H54 (cell line): ENCODE measurements at regions not wholly inside any gene's neighbourhood (a gene's known extent, or its start where the extent isn't known, plus 50 kb on each side); places are given as distances from the start of the nearest gene placed in this dataset.

Source experiments
- DNase-seq: peaks from one replicate; pipeline ENCODE4 v3.0.0; 2011; ENCODE audit warnings: low spot score, mixed read lengths; ENCODE audit not compliant: insufficient read length
- FAIRE-seq: peaks from 3 replicates; lab custom pipeline; 2011; peaks lifted over from hg19 to GRCh38; lab: Jason Lieb, UNC
- POLR2A ChIP-seq: IDR thresholded peaks from 2 replicates; pipeline ENCODE4 v1.6.1; 2011; ENCODE audit warnings: low read depth, mild to moderate bottlenecking, low read length

DNA sequence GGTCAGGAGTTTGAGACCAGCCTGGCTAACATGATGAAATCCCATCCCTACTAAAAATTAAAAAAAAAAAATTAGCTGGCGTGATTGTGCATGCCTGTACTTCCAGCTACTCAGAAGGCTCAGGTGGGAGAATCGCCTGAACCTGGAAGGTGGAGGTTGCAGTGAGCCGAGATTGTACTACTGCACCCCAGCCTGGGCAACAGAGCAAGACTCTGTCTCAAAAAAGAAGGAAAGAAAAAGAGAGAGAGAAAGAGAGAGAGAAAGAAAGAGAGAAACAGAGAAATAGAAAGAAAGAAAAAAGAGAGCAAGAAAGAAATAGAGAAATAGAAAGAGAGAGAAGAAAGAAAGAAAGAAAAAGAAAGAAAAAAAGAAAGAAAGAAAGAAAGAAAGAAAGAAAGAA lies 292.8 kb upstream of the KLF6 start:
- no peak for TF ChIP-seq POLR2A
- DNase-seq (no peak), FAIRE-seq (no peak)

DNA sequence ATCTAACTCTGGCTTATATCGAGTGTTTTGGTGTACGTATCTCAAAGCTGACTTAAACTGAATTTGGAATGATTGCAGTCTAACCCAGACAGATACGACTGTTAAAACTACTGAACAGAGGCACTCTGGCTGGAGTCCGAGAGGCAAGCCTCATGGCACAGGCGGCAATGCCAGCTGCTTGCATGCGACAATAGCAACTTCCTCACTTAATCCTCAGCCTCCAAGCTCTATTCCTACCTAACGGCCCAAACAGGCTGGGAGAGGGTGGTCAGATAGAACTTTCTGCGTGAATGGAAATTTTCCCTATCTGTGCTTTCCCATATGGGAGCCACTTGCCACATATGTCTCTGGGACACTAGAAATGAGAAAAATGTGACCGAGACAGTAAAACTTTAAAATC lies 292.0 kb upstream of the KLF6 start:
- no peak for FAIRE-seq
- no peak for DNase-seq
- TF ChIP-seq POLR2A, result no peak

DNA sequence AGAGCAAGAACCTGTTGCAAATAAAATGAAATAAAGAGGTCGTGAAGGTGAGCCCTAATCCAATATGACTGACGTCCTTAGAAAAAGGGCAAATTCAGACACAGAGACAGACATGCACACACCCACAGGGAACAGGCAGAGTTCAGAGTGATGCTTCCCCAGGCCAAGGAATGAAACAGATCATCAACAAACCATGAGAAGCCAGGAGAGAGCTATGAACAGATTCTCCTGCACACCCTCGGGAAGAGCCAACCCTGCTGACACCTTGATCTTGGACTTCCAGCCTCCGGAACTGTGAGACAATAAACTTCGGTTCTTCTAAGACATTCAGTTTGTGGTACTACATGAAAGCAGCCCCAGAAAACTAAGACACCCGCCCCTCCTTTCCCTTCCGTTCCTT lies 290.4 kb upstream of the KLF6 start:
- TF ChIP-seq POLR2A, result no peak
- FAIRE-seq, result no peak
- DNase-seq, result no peak

DNA sequence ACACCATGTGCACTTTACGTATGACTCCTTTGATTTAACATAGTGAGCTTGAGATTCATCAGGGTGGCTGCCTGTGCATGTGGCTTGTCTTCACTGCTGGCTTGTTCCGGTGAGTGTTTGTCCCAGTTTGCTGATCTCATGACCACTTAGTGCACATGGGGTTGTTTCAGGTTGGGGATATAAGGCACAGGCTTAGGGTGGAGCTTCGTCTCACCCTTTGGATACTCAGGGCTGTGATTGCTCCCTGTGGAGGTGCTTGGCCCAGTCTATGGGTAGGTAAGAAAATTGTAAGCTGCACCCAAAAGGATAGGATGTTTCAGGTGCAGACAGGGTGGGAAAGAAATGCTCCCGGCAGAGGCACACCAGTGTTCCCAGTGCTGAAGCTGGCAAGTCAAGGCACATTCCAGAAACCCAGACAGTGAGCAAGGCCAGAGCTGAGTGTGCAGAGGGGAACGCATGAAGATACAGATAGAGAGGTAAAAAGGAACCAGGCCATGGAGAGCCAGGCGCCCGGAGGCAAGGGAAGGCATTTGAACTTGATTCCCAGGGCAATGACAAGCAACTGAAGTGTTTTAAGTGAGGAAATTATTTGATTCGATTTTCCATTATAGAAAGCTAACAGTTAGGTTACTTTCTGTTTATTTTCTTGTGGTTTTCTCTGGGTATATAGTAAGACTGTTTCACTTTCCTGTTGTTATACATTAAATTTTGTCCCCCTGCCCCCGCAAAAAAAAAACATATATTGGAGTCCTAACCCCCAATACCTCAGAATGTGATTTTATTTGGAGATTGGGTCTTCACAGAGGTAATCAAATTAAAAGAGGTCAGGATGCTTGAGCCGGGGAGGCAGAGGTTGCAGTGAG lies 289.8 kb upstream of the KLF6 start:
- no peak for TF ChIP-seq POLR2A
- no peak for FAIRE-seq
- DNase-seq, result no peak

DNA sequence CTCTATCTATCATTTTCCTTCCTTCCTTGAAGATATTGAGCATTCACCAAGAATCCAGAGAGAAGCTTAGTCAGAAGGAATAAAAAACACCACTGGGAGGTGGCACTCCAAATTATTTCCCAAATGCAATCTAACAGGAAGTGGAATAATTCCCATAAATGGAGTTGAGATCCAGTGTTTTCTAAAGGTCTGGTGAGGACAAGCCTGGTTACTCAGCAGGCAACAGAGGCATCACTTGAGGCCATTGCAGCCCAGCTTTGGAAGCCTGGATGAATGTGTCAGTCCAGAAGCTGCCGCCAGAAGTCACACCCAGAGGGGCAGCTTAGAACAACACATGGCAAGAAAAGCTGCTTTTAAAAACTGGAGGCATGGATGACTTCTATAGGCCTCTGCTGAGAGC lies 288.9 kb upstream of the KLF6 start:
- no peak for DNase-seq

DNA sequence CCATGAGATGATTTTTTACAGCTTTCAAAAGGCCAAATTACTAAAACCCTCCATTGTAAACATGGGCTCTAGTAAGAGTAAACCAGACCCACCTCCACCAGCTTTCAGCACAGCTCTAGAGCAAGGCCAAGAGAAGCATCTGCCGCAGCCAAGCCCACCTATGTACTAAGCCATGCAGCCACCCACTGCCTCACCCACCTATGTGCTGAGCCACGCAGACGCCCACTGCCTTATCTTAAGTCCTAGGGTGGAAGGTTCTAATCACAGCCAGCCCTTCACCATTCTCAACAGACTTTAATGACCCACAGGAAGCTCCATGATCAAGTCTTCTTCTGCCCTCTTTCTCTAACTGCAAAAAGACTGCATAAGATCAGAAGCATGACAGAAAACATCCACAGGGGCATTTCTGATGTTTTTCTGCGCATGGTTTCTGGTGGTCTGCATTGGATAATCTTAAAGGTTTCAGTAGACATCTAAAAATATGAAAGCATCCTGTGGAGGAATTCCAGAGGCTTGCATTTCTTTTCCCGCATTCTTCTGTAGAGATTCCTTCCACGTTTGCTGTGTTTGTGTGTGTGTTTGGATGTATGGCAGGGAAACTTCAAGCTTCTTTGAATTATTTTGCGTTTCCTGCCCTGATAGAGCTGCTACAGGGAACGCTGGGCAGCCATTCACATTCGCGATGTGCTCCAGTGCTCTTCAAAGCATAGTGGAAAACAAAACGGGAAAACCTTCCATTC lies 286.1 kb upstream of the KLF6 start:
- no peak for TF ChIP-seq POLR2A
- no peak for FAIRE-seq
- DNase-seq, result no peak

More for the DNA sequence above, 288.9 kb upstream of the KLF6 start:
- TF ChIP-seq POLR2A, result no peak
- no peak for FAIRE-seq

DNA sequence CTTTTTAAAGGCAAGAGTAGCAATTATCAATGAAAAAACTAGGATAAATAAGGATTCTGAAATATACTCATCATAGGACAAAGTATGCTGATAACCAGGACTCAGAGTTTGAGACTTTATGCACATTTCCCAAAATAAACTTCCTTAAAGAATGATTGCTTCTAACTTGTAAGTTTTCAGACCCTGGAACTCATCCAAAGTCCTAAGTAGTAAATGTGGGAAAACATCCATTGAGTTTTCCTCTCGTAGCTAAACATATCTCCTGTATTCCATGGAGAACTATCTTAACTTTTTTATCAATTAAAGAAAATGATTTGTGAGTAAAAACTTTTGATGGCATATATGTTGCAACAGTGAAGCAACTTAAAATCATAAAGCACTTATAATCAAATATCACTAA lies 285.2 kb upstream of the KLF6 start:
- no peak for TF ChIP-seq POLR2A
- FAIRE-seq (no peak), DNase-seq (no peak)

DNA sequence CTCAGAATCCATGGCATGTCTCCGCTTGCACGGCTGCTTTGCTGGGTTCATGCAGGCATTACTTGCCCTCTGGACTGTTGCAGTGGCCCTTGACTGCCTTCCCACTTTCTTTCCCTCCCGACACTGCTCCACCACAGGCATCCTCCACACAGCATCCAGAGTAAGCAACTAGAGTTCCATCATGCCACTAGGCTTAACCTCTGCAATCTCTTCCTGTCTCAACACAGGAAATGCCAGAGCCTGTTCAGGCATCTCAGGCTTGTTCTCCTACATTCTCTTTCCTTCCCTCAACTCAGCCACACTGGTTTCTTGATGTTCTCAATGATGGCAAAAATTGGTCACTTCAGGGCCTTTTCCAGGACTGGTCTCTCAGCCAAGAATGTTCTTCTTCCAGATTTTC lies 284.5 kb upstream of the KLF6 start:
- FAIRE-seq, result no peak
- no peak for TF ChIP-seq POLR2A

DNA sequence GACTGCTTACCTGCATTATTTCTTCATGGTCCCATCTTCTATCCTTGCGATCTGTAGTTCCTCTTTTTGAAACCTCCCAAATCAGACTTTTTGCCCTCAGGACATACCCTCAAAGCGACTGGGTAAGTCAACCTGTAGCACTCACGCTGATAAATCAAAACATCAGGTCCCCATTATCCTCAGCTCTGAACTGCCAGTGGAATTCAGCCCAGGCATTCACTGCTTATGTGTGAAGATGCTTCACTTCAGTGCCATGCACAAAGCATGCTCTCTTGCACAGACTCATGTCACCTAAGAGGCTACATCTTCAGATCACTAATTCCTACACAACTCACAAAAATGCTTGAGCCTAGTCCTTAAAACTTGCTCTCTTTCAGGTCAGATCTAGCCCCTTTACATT lies 283.6 kb upstream of the KLF6 start:
- FAIRE-seq (no peak), DNase-seq (no peak)
- TF ChIP-seq POLR2A, result no peak

More for the DNA sequence above, 284.5 kb upstream of the KLF6 start:
- DNase-seq, result no peak

DNA sequence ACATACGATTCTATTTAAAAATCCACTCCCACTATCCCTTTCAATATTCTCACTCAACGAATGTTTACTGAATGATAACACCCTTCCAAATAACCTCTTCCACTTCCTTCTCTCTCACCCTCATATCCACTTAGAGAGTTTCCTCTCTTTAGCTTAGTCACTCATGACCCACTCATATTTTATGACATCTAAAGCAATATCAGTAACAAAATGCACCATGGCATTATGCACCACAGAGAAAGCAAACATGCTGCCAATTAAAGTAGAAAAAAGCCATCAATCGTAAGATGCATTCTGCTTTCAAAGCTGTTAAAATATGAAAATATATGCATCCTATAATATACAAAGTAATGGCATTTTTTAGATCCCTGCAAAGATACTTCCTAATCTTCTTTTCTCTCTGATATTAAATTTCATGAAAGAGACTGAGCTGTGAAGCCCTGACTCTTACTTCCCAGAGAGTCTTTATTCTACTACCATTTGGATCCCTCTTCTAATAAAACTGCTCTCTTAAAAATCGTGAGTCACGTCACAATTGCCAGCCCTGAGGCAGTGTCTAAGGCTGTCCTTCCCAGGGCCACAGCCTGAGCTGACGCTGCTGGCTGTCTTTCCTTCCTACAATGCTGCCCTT lies 283.0 kb upstream of the KLF6 start:
- no peak for TF ChIP-seq POLR2A
- FAIRE-seq (no peak), DNase-seq (no peak)

DNA sequence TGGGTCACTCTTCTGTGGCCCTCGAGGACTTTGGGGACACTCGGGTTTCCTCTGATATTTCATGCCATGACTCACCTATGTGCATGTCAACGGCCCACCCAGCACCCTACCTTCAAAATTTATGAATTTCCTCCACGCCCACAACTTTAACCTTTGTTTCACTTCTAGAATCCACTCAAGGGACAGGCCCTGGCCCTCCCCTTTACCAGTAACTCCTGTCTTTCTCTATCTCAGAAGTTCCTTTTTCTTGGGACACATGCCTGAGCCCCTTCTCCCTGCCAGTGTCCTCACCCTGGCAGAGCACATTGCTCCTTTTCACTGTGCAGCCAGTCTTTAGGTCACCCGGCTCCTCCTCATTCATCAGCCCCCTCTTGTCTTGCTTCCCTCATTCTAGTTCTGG lies 282.5 kb upstream of the KLF6 start:
- FAIRE-seq (no peak), DNase-seq (no peak)
- no peak for TF ChIP-seq POLR2A

DNA sequence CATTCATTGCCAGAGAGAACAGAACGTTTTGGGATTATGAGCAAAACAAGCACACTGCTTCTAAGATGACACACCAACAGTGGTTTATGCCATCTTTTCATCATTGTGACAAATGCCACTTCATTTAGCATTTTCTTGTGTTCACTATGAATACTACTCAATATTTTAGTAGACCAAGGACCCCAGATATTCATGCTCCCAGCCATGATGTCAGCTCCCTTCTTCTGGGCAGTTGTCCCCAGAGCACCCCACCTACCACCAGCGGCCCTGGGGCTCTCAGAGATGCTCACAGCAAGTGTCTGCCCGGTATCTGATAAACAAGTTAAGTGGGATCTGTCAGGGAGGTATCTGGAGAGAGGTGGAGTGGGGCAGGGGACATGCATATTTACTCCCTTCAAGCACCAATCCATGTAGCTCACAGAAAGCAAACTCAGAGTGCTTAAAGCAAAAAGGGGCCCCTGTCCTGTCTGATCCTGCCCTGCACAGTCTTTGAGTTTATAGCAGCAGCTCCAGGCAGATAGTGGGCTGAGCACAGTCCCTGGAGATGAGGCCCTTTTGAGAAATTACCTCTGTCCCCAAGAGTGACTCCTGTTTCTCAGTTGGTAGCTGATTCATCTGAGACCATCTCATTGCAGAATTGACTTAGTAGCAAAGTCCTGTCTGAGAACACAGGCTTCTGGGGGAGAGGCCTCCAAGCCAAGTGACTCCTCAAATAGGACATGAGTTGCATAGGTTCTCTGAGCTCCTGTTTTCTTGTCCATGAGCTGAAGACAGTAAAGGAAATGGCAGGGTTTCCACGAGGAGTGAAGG lies 281.8 kb upstream of the KLF6 start:
- FAIRE-seq, result no peak
- no peak for TF ChIP-seq POLR2A

DNA sequence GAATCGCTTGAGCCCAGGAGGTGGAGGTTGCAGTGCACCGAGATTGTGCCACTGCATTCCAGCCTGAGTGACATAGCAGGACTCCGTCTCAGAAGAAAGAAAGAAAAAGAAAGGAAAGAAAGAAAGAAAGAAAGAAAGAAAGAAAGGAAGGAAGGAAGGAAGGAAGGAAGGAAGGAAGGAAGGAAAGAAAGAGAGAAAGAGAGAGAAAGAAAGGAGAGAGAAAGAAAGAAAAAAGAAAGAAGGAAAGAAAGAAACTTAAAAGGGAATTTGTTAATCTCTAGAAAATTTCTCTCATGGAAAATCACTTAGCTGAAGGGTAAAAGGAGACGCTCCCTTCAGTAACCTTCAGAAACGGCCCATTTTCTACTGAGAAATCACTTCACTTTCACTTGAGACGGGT lies 279.5 kb upstream of the KLF6 start:
- DNase-seq, result no peak
- no peak for TF ChIP-seq POLR2A
- FAIRE-seq, result no peak

More for the DNA sequence above, 281.8 kb upstream of the KLF6 start:
- DNase-seq, result no peak

DNA sequence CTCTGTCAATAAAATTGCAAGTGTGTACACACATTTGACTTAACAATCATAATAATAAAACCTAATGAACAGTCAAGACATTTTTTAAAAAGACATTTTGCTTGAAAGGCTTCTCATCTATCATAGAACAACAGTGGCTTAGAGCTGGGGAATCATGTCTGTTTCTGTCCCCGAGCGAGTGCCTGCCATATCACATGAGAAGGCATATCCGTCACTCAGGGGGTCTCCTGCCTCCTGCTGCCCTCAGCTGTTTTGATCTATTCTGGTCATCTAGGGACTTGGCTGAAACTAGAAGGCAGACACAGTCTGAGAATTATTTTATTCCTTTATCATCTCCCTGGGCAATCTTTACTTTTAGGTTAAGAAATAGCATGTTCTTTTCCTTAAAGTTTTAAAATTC lies 278.7 kb upstream of the KLF6 start:
- FAIRE-seq, result no peak
- DNase-seq, result no peak
- TF ChIP-seq POLR2A, result no peak
